Peyer's patch (tissue), 4 donors: ENCODE measurements at regions not wholly inside any gene's neighbourhood (a gene's known extent, or its start where the extent isn't known, plus 50 kb on each side); places are given as distances from the start of the nearest gene placed in this dataset.

Source experiments
- DNase-seq, 3 donors: peaks; one replicate each; pipeline ENCODE4 v3.0.0-alpha.2; 2017 to 2019
- H3K27ac ChIP-seq, 4 donors: fragments of 200-600 bp; sonication (generic); one replicate each; pipeline ENCODE4 v1.5.1; 2016 to 2019
- H3K27me3 ChIP-seq, 2 donors: fragments of 200-600 bp; sonication (generic); one replicate each; pipeline ENCODE4 v1.5.1; 2019
- H3K36me3 ChIP-seq, 3 donors: fragments of 200-600 bp; sonication (generic); one replicate each; pipeline ENCODE4 v1.5.1; 2016 to 2019
- H3K4me1 ChIP-seq, 4 donors: fragments of 200-600 bp; sonication (generic); one replicate each; pipeline ENCODE4 v1.5.1; 2016 to 2019
- H3K4me3 ChIP-seq, 4 donors: fragments of 200-600 bp; sonication (generic); 1 replicate in 3 of 4; 2 replicates in 1 of 4; pipeline ENCODE4 v1.5.1; 2016 to 2019; ENCODE audit warnings: mild to moderate bottlenecking in 1 of 4
- H3K9me3 ChIP-seq, 4 donors: fragments of 200-600 bp; sonication (generic); one replicate each; pipeline ENCODE4 v1.5.1; 2016 to 2019; ENCODE audit warnings: mild to moderate bottlenecking in 1 of 4
- POLR2A ChIP-seq, 2 donors: fragments of 450-650 bp; IDR thresholded peaks; one replicate each; pipeline ENCODE4 v1.5.1; 2017; ENCODE audit warnings: antibody characterized with exemption in 2 of 2, mild to moderate bottlenecking in 2 of 2, moderate library complexity in 2 of 2
- TF ChIP-seq, protein P1 (sequence below), 6 experiments: fragments of 450-650 bp in 4 of 6; fragments of 200-600 bp in 2 of 6; sonication (generic) in 1 of 6; IDR thresholded peaks; one replicate each; pipeline ENCODE4 v1.5.1; 2017 to 2019; ENCODE audit warnings: antibody characterized with exemption in 6 of 6, mild to moderate bottlenecking in 3 of 6, moderate library complexity in 1 of 6

- H3K9me3 ChIP-seq: no peaks in the 10 kb centered on the region
- TF ChIP-seq, protein P1, sequence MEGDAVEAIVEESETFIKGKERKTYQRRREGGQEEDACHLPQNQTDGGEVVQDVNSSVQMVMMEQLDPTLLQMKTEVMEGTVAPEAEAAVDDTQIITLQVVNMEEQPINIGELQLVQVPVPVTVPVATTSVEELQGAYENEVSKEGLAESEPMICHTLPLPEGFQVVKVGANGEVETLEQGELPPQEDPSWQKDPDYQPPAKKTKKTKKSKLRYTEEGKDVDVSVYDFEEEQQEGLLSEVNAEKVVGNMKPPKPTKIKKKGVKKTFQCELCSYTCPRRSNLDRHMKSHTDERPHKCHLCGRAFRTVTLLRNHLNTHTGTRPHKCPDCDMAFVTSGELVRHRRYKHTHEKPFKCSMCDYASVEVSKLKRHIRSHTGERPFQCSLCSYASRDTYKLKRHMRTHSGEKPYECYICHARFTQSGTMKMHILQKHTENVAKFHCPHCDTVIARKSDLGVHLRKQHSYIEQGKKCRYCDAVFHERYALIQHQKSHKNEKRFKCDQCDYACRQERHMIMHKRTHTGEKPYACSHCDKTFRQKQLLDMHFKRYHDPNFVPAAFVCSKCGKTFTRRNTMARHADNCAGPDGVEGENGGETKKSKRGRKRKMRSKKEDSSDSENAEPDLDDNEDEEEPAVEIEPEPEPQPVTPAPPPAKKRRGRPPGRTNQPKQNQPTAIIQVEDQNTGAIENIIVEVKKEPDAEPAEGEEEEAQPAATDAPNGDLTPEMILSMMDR (IDR thresholded peaks at IDR 0.05): no peak
- no peak for TF ChIP-seq POLR2A (IDR thresholded peaks at IDR 0.05)
- H3K36me3 ChIP-seq: no peaks in the 10 kb centered on the region
- H3K27ac ChIP-seq: no peak overlapping the region
- DNase-seq: no peak
- no peaks in the 10 kb centered on the region for H3K4me1 ChIP-seq
- no peaks in the 10 kb centered on the region for H3K27me3 ChIP-seq
- H3K4me3 ChIP-seq: no peak overlapping the region
Measured at GRCh38 chr12:39227218-39227617, 215.7 kb downstream of the KIF21A start.

- Histone ChIP-seq H3K4me3 (no peak overlapping the region), H3K27ac (no peak overlapping the region), H3K4me1 (no peaks in the 10 kb centered on the region), H3K27me3 (no peaks in the 10 kb centered on the region), H3K9me3 (no peaks in the 10 kb centered on the region), H3K36me3 (no peaks in the 10 kb centered on the region)
- TF ChIP-seq POLR2A (IDR thresholded peaks at IDR 0.05): no peak
- TF ChIP-seq, protein P1 (IDR thresholded peaks at IDR 0.05): no peak
- no peak for DNase-seq
Measured at GRCh38 chr12:39224971-39225370, 217.9 kb downstream of the KIF21A start.

DNA sequence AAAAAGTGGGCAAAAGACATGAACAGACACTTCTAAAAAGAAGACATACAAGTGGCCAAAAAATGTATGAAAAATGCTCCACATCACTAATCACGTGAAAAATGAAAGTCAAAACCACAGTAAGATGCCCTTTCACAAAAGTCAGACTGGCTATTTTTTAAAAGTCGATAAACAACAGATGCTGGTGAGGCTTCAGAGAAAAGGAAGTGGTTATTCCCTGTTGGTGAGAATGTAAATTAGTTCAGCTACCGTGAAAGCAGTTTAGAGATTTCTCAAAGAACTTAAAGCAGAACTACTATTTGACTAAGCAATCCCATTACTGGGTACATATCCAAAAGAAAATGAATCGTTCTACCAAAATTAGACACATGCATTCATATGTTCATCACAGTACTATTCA lies 237.0 kb downstream of the KIF21A start:
- Histone ChIP-seq H3K4me3 (no peak overlapping the region), H3K9me3 (no peaks in the 10 kb centered on the region), H3K4me1 (no peaks in the 10 kb centered on the region), H3K27ac (no peak overlapping the region), H3K27me3 (no peaks in the 10 kb centered on the region), H3K36me3 (no peaks in the 10 kb centered on the region)
- no peak for DNase-seq
- TF ChIP-seq POLR2A (IDR thresholded peaks at IDR 0.05): no peak
- TF ChIP-seq, protein P1 (IDR thresholded peaks at IDR 0.05): no peak

DNA sequence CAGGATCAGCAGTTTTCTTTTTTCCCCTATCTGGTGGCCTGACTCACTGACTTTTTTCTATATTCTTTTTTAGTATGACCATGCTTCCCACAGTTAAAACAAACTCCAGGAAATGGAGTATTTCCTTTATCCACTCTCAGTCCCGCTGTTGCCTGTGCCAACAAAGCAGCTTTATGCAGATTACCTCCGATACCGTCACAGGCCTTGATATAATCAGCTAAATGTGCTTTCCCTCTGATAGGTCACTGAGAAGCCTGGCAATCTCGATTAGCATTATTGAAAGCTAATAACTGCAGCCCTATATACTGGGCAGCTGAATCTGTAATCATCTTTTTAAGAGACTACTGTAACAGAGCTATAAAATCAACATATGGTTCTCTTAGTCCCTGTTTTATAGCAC lies 243.6 kb downstream of the KIF21A start:
- H3K4me1 ChIP-seq: no peaks in the 10 kb centered on the region
- no peaks in the 10 kb centered on the region for H3K36me3 ChIP-seq
- no peaks in the 10 kb centered on the region for H3K27me3 ChIP-seq
- DNase-seq: no peak
- TF ChIP-seq, protein P1 (IDR thresholded peaks at IDR 0.05): no peak
- no peak for TF ChIP-seq POLR2A (IDR thresholded peaks at IDR 0.05)
- H3K27ac ChIP-seq: no peak overlapping the region
- H3K4me3 ChIP-seq: no peak overlapping the region
- H3K9me3 ChIP-seq: no peaks in the 10 kb centered on the region

DNA sequence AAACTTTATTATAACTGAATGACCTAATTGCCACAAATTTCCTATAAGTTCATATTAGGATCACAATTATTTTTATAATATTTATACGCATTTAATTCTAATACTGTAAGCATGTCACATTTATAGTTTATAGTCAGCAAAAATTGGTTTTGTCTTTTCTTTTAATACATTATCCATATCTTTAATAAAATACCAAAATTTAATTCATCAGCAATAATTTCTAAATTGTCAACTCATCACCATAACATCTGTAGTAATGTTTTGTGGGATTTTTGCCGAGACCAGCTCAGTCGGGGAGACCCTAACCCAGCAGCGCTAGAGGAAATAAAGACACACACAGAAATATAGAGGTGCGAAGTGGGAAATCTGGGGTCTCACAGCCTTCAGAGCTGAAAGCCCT lies 254.2 kb downstream of the KIF21A start:
- Histone ChIP-seq H3K4me3 (no peak overlapping the region), H3K4me1 (no peaks in the 10 kb centered on the region), H3K27me3 (no peaks in the 10 kb centered on the region), H3K27ac (no peak overlapping the region), H3K9me3 (no peaks in the 10 kb centered on the region), H3K36me3 (no peaks in the 10 kb centered on the region)
- no peak for DNase-seq
- TF ChIP-seq POLR2A (IDR thresholded peaks at IDR 0.05): no peak

GRCh38 chr12:39186744-39187143 lies 256.2 kb downstream of the KIF21A start:
- TF ChIP-seq, protein P1 (IDR thresholded peaks at IDR 0.05): no peak
- TF ChIP-seq POLR2A (IDR thresholded peaks at IDR 0.05): no peak
- no peak overlapping the region for H3K4me3 ChIP-seq
- H3K27ac ChIP-seq: no peak overlapping the region
- no peaks in the 10 kb centered on the region for H3K9me3 ChIP-seq
- no peak for DNase-seq
- no peaks in the 10 kb centered on the region for H3K36me3 ChIP-seq
- no peaks in the 10 kb centered on the region for H3K27me3 ChIP-seq
- H3K4me1 ChIP-seq: no peaks in the 10 kb centered on the region
